K562 (cell line): ENCODE measurements at regions not wholly inside any gene's neighbourhood (a gene's known extent, or its start where the extent isn't known, plus 50 kb on each side); places are given as distances from the start of the nearest gene placed in this dataset.

Experiments used
- ATAC-seq: fragments of 200-7000 bp; cut with Tn5 transposase; 3 replicates; pipeline ENCODE4 v1.9.1; 2020; ENCODE audit warnings: moderate library complexity
- BruUV-seq: library from RNA; stranded (reverse); fragments of 400-500 nt; replicated peaks from 2 replicates; lab custom pipeline; 2021; lab: Mats Ljungman, UMichigan
- CTCF ChIA-PET: fragments of 300-600 bp; formaldehyde crosslinking; extraction: SDS; loops from one replicate; lab custom pipeline; 2021; ENCODE audit warnings: low intra/inter-chr PET ratio; lab: Yijun Ruan, JAX
- POLR2A ChIA-PET: fragments of 300-600, 350-650 bp; sonication (Branson Sonifier 250); formaldehyde crosslinking; extraction: SDS; loops from one replicate; lab custom pipeline; 2021; ENCODE audit warnings: antibody characterized with exemption, inconsistent platforms; lab: Yijun Ruan, JAX
- DNase-seq, 4 experiments: peaks; one replicate each; pipeline versions ENCODE4 v3.0.0 to v3.0.0-alpha.2; 2011 to 2018; ENCODE audit warnings: low spot score in 3 of 4, mixed read lengths in 3 of 4; ENCODE audit errors: extremely low read depth in 1 of 4
- FAIRE-seq: peaks from 2 replicates; lab custom pipeline; 2011; peaks lifted over from hg19 to GRCh38; lab: Jason Lieb, UNC
- H2AFZ ChIP-seq: 2 replicates; pipeline ENCODE4 v1.6.0; 2011; ENCODE audit warnings: low read depth, low read length, control low read depth, inconsistent platforms
- H3K27ac ChIP-seq: fragments of 200-600 bp; 3 replicates; pipeline ENCODE4 v1.8.0; 2011; ENCODE audit warnings: low read depth, mild to moderate bottlenecking, control low read depth, inconsistent platforms, low read length, moderate library complexity, mixed read lengths; ENCODE audit errors: extremely low read depth
- H3K27me3 ChIP-seq, 2 experiments: fragments of 300-600 bp in 1 of 2; 2 replicates in 1 of 2; 3 replicates in 1 of 2; pipeline versions ENCODE4 v1.6.0 to v1.8.0; 2011; ENCODE audit warnings: inconsistent platforms in 2 of 2, low read length in 2 of 2, mild to moderate bottlenecking in 1 of 2, mixed read lengths in 1 of 2, moderate library complexity in 1 of 2; ENCODE audit not compliant: control insufficient read depth in 2 of 2, insufficient read depth in 2 of 2
- H3K36me3 ChIP-seq: fragments of 300-600 bp; 3 replicates; pipeline ENCODE4 v1.8.0; 2011; ENCODE audit warnings: mild to moderate bottlenecking, low read length, inconsistent platforms; ENCODE audit not compliant: control insufficient read depth, insufficient read depth
- H3K4me1 ChIP-seq, 2 experiments: fragments of 200-600 bp in 1 of 2; replicated peaks in 1 of 2; 2 replicates in 1 of 2; 3 replicates in 1 of 2; pipeline versions ENCODE4 v1.5.1 to v1.8.0; 2011; ENCODE audit warnings: inconsistent platforms in 2 of 2, low read length in 2 of 2, mild to moderate bottlenecking in 1 of 2, mixed read lengths in 1 of 2, moderate library complexity in 1 of 2; ENCODE audit not compliant: control insufficient read depth in 2 of 2, insufficient read depth in 2 of 2
- H3K4me2 ChIP-seq: 2 replicates; pipeline ENCODE4 v1.6.1; 2011; ENCODE audit warnings: low read length, control low read depth, inconsistent platforms, mixed read lengths; ENCODE audit not compliant: insufficient read depth
- H3K4me3 ChIP-seq: fragments of 200-600 bp; sonication (generic), shearing (Covaris generic); 2 replicates; pipeline ENCODE4 v1.5.1; 2016; ENCODE audit warnings: control low read depth, inconsistent platforms
- H3K79me2 ChIP-seq: fragments of 200-600 bp; 3 replicates; pipeline ENCODE4 v1.8.0; 2011; ENCODE audit warnings: low read length, inconsistent platforms; ENCODE audit not compliant: control insufficient read depth, insufficient read depth
- H3K9ac ChIP-seq, 2 experiments: 2 replicates each; pipeline versions ENCODE4 v1.6.0 to v1.6.1; 2011; ENCODE audit warnings: low read depth in 2 of 2, low read length in 2 of 2, control low read depth in 1 of 2, inconsistent platforms in 1 of 2, mild to moderate bottlenecking in 1 of 2, mixed read lengths in 1 of 2; ENCODE audit not compliant: insufficient read depth in 1 of 2
- H3K9me1 ChIP-seq: one replicate; pipeline ENCODE4 v1.6.0; 2011; ENCODE audit warnings: inconsistent platforms, mild to moderate bottlenecking, low read length, moderate library complexity; ENCODE audit not compliant: control insufficient read depth, insufficient read depth
- H3K9me3 ChIP-seq: replicated peaks from 2 replicates; pipeline ENCODE4 v1.5.1; 2011; ENCODE audit warnings: low read depth, low read length, inconsistent platforms; ENCODE audit not compliant: control insufficient read depth, insufficient read depth
- H4K20me1 ChIP-seq: replicated peaks from 2 replicates; pipeline ENCODE4 v1.6.1; 2011; ENCODE audit warnings: low read length, inconsistent platforms, mixed read lengths; ENCODE audit not compliant: control insufficient read depth, insufficient read depth
- C11orf30 ChIP-seq: fragments of 450-650 bp; IDR thresholded peaks from 2 replicates; pipeline ENCODE4 v1.6.1; 2016; ENCODE audit warnings: low read depth, mild to moderate bottlenecking
- CEBPG ChIP-seq, 3 experiments: fragments of 200-800 bp in 1 of 3; sonication (Bioruptor generic) in 1 of 3; sonication (generic) in 1 of 3; formaldehyde crosslinking in 1 of 3; IDR thresholded peaks in 2 of 3; conservative IDR thresholded peaks in 1 of 3; 2 replicates each; pipeline versions ENCODE4 v1.6.1 to v1.8.0; 2016 to 2022; ENCODE audit warnings: missing compliant biosample characterization in 2 of 3, missing genetic modification characterization in 2 of 3, mild to moderate bottlenecking in 1 of 3, missing genetic modification reagents in 1 of 3
- DACH1 ChIP-seq: fragments of 450-650 bp; IDR thresholded peaks from 2 replicates; pipeline ENCODE4 v1.6.1; 2018; ENCODE audit not compliant: partially characterized antibody
- MAFK ChIP-seq: IDR thresholded peaks from 2 replicates; pipeline ENCODE4 v1.6.1; 2011; ENCODE audit warnings: low read length, improper control_type of control experiment
- MCM2 ChIP-seq: fragments of 450-650 bp; IDR thresholded peaks from 2 replicates; pipeline ENCODE4 v1.6.1; 2017; ENCODE audit warnings: low read depth, mild to moderate bottlenecking
- NEUROD1 ChIP-seq: fragments of 150-350 bp; IDR thresholded peaks from 2 replicates; pipeline ENCODE4 v1.6.1; 2014; ENCODE audit warnings: borderline replicate concordance, low read length, low read depth; ENCODE audit not compliant: partially characterized antibody
- NFE2 ChIP-seq: IDR thresholded peaks from 2 replicates; pipeline ENCODE4 v1.6.1; 2014; ENCODE audit warnings: antibody characterized with exemption, low read depth
- NFE2L1 ChIP-seq: fragments of 450-650 bp; IDR thresholded peaks from 2 replicates; pipeline ENCODE4 v1.6.1; 2016; ENCODE audit warnings: missing genetic modification characterization, low read depth, mild to moderate bottlenecking, missing compliant biosample characterization, moderate library complexity, borderline replicate concordance
- PURB ChIP-seq: sonication (generic); formaldehyde crosslinking; IDR thresholded peaks from 2 replicates; pipeline ENCODE4 v1.9.0; 2021; ENCODE audit warnings: low read depth, mild to moderate bottlenecking, missing genetic modification reagents
- SP2 ChIP-seq: IDR thresholded peaks from 2 replicates; pipeline ENCODE4 v1.6.1; 2011; ENCODE audit warnings: mild to moderate bottlenecking, low read depth, low read length, moderate library complexity; ENCODE audit not compliant: poor library complexity, severe bottlenecking; ENCODE audit errors: extremely low read depth
- SUPT5H ChIP-seq: fragments of 450-650 bp; IDR thresholded peaks from 2 replicates; pipeline ENCODE4 v1.6.1; 2016
- TCF3 ChIP-seq: sonication (generic); formaldehyde crosslinking; IDR thresholded peaks from 2 replicates; pipeline ENCODE4 v1.4.0; 2020; ENCODE audit warnings: mild to moderate bottlenecking, missing genetic modification reagents
- TSC22D4 ChIP-seq: fragments of 450-650 bp; IDR thresholded peaks from 2 replicates; pipeline ENCODE4 v1.6.1; 2016; ENCODE audit warnings: missing genetic modification characterization, missing biosample characterization, control low read depth
- ZBTB17 ChIP-seq: fragments of 450-650 bp; formaldehyde crosslinking; IDR thresholded peaks from 2 replicates; pipeline ENCODE4 v1.4.0; 2020; ENCODE audit warnings: mild to moderate bottlenecking
- ZNF584 ChIP-seq: fragments of 200-800 bp; sonication (Bioruptor generic); IDR thresholded peaks from 2 replicates; pipeline ENCODE4 v1.6.1; 2016; ENCODE audit warnings: low read depth, mild to moderate bottlenecking, missing genetic modification characterization, missing compliant biosample characterization
- ZNF655 ChIP-seq: fragments of 250-450 bp; sonication (Bioruptor Pico); IDR thresholded peaks from 2 replicates; pipeline ENCODE4 v1.5.0; 2021
- WGBS: fragments of 100-300 bp; shearing (Covaris generic); methylation state at CpG from one replicate; pipeline ENCODE4 v1.1.6; 2016; ENCODE audit warnings: low coverage, mixed read lengths; ENCODE audit not compliant: insufficient coverage; ENCODE audit errors: missing lambda C conversion rate; 5-methylcytosine and 5-hydroxymethylcytosine counted together
- in situ Hi-C: fragments of 300-500 bp; cut with MboI; formaldehyde crosslinking; loops from 4 replicates; pipeline ENCODE4 v1.15.0; 2018; ENCODE audit warnings: inconsistent platforms, mixed read lengths
- intact Hi-C: fragments of 100-400 bp; cut with micrococcal nuclease; formaldehyde crosslinking; loops from 2 replicates; pipeline ENCODE4 v1.14.2; 2022

- Histone ChIP-seq H4K20me1 (no peaks in the 10 kb centered on the region), H3K36me3 (no peaks in the 10 kb centered on the region), H3K27me3 (no peaks in the 10 kb centered on the region), H3K79me2 (no peaks in the 10 kb centered on the region), H2AFZ (peak overlapping the region; percentile 2; the same call in 1 of the 2 replicates), H3K9me3 (no peaks in the 10 kb centered on the region), H3K4me1 (peaks cover 0 to 8% of the 10 kb centered on the region in 2 experiments; a peak in 3 of 5 replicates), H3K9me1 (no peaks in the 10 kb centered on the region), H3K9ac (no peak overlapping the region), H3K4me2 (no peak overlapping the region), H3K4me3 (no peak overlapping the region), H3K27ac (no peak overlapping the region)
- FAIRE-seq = no peak
- TF ChIP-seq DACH1 (no peak), CEBPG (CRISPR knock-in tag; IDR thresholded peaks at IDR 0.05) (no peak), CEBPG (tag; conservative IDR thresholded peaks at IDR 0.05 in 1 of 2, IDR thresholded peaks at IDR 0.05 in 1 of 2) (peak in 1 of 2 experiments; percentile 37; a peak in 2 of 4 replicates)
- intact Hi-C loops (no loop called here), in situ Hi-C loops (no loop called here)
- no peak for ATAC-seq
- BruUV-seq = no TSS peak
- no peak for DNase-seq
- CTCF ChIA-PET = no interaction called here
- POLR2A ChIA-PET = no interaction called here
Observed at GRCh38 chr6:112622036-112622435, 274.9 kb downstream of the RFPL4B start.

GRCh38 chr6:112626468-112627082 is 279.4 kb downstream of the RFPL4B start:
- Histone ChIP-seq H3K4me1 (peaks cover 0 to 2% of the 10 kb centered on the region in 2 experiments; a peak in 2 of 5 replicates), H3K27ac (peak overlapping the region; percentile 46; the same call in 2 of the 3 replicates), H3K4me3 (no peak overlapping the region), H3K79me2 (no peaks in the 10 kb centered on the region), H3K36me3 (no peaks in the 10 kb centered on the region), H4K20me1 (no peaks in the 10 kb centered on the region), H3K9me3 (no peaks in the 10 kb centered on the region), H2AFZ (peak overlapping the region; percentile 84), H3K9me1 (no peaks in the 10 kb centered on the region), H3K9ac (no peak overlapping the region), H3K4me2 (no peak overlapping the region), H3K27me3 (no peaks in the 10 kb centered on the region)
- intact Hi-C loops = no loop called here
- in situ Hi-C loops = no loop called here
- CTCF ChIA-PET = no interaction called here
- WGBS = 16% methylated on average over 6 of the region's 6 CpGs
- BruUV-seq = no TSS peak
- DNase-seq = peak in 2 of 4 experiments; percentile 12 to 42
- peak; percentile 62 for FAIRE-seq
- ATAC-seq = peak; percentile 52
- POLR2A ChIA-PET = no interaction called here
- peak; percentile 91 for TF ChIP-seq NFE2L1 (tag)
- TF ChIP-seq MAFK = peak; percentile 82
- no peak for TF ChIP-seq SP2
- no peak for TF ChIP-seq MCM2
- no peak for TF ChIP-seq TSC22D4 (tag)
- no peak for TF ChIP-seq NEUROD1
- TF ChIP-seq NFE2 = peak; percentile 85
- TF ChIP-seq ZNF584 (CRISPR knock-in tag) = no peak
- TF ChIP-seq ZNF655 (CRISPR knock-in tag) = no peak
- no peak for TF ChIP-seq TCF3 (CRISPR knock-in tag)
- no peak for TF ChIP-seq PURB (CRISPR knock-in tag)
- peak; percentile 43; the same call in 1 of the 2 replicates for TF ChIP-seq ZBTB17
- no peak for TF ChIP-seq SUPT5H
- TF ChIP-seq C11orf30 = peak; percentile 83
